GM18499 (cell line): ENCODE measurements at regions not wholly inside any gene's neighbourhood (a gene's known extent, or its start where the extent isn't known, plus 50 kb on each side); places are given as distances from the start of the nearest gene placed in this dataset.

ENCODE experiments used
- ATAC-seq: cut with Tn5 transposase; IDR thresholded peaks from one replicate; pipeline ENCODE4 v1.9.1; 2021; ENCODE audit warnings: moderate number of reproducible peaks; ENCODE audit not compliant: insufficient read depth, unreplicated experiment

DNA sequence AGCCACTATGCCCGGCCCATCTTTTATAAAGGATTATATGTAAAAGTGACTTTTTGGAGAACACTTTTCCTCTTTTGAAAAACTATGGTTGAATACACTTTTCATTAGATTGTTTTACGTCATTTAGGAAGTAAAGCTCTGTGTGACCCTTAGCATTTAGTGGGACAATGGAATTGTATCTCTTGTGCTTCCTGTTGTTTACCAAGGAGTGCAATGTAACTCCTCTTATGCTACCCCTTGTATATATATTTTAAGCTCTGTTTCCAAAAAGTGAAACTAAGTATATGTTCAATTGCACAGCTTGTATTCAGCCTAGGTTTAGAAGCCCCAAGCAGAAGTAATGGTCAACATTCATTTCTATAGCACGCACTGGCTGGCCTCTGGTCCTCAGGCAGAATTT lies 183.1 kb upstream of the CITED2 start:
- no peak for ATAC-seq

DNA sequence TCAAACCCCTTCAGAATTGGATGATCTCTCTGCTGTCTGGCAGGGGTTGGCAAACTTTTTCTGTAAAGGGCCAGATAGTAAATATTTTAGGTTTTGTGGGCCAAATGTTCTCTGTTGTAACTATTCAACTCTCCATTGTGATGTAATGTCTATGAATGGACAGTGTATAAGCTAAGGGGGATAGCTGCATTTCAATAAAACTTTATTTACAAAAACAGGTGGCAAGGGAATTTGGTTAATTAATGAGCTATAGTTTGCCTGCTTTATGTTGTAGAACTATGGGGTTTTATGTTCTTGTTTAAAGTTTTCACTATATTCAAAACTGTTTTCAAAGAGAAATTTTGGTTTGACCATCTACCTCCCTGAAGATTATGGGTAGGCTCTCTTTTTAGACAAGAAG lies 182.1 kb upstream of the CITED2 start:
- no peak for ATAC-seq

DNA sequence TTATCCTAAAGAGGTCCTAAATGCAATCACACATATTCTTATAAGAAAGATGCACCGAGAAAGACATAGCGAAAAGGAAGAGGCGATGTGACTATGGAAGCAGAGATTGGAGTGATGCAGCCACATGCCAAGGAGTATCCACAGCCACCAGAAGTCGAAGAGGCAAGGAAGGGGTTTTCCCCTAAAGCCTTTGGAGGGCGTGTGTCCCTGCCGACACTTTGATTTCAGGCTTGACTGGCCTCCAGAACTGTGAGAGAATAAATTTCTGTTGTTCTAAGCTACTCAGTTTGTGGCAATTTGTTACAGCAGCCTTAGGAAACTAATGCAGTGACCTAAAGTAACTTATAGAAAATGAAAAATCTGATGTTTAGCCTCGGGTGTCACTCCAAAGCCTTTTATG lies 179.5 kb upstream of the CITED2 start:
- ATAC-seq, result no peak

GRCh38 chr6:139551376-139551775 lies 176.9 kb upstream of the CITED2 start:
- ATAC-seq, result no peak

GRCh38 chr6:139550361-139550760 lies 175.9 kb upstream of the CITED2 start:
- no peak for ATAC-seq

DNA sequence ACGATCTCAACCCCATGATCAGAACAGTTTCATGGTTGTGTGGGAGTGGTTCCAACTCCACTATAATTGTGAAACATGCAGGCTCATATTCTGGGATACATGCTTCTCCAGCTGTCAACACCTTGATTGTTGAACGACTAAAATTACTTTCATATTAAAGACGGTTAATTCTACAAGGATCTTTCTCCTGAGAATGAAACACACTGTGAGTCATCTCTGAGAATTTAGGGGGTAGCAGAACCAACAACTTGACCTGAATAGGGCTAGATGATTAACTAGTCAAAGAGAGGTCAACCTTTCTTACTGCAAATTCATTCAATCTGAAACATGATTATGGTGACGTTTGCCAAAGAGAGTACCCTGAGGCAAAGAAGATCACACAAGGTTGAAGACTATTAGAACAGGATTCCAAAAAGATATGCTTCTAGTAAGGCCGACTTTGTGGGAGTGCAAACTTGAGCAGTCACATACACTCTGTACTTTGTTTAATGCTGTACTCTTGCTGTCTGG lies 175.2 kb upstream of the CITED2 start:
- ATAC-seq, result no peak

DNA sequence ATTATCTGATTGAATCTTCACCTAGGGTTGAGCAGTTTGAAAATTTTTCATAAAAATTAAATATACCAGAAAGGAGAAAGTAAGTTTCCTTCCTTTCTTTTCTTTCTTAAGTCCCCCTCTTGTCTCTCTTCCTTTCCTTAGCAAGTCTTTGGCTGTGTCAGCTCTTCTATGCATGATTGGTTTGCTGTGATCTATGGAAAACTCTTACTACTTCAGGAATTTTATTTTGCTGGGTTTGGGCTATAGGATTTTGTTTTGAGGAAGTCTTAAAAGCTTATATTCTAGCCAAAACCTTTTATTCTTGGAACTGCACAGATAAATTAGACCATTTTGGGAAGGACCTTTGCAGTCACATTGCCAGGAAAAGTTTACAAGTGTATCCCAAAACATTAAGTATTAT lies 173.4 kb upstream of the CITED2 start:
- no peak for ATAC-seq

DNA sequence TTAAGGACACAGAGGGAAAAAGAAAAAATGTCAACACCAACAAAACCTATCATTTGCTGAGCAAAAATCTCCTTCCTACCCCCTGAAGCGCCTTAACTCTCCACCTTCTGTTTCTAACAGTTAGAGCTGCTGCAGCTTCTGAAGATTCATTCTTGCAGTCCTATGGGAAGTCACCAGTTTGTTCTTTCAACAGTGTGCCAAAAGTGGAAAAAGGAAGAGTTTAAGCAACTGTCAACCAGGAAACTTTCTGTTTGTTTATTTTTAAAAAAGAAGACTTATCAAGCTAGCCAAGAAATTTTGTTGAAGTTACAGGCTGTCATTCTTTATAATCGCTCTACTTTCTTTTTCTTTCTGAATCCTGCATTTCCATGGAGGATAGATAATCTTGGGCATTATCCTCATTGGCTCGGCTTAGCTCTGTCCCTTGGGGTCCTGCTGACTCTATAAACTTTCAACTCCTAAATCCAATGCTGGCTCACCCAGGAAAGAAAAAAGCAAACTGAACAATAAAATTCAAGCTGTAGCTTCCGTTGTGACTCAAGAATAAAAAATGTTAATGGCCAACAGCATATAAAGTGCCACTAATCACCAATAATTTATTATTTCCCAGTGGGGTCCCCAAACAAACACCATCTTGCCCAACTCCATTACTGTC lies 172.8 kb upstream of the CITED2 start:
- ATAC-seq, result no peak

GRCh38 chr6:139546106-139546472 lies 171.6 kb upstream of the CITED2 start:
- no peak for ATAC-seq

- ATAC-seq, result no peak
Measured at GRCh38 chr6:139545206-139546105, 171.0 kb upstream of the CITED2 start.

GRCh38 chr6:139544701-139545057 lies 170.2 kb upstream of the CITED2 start:
- no peak for ATAC-seq

DNA sequence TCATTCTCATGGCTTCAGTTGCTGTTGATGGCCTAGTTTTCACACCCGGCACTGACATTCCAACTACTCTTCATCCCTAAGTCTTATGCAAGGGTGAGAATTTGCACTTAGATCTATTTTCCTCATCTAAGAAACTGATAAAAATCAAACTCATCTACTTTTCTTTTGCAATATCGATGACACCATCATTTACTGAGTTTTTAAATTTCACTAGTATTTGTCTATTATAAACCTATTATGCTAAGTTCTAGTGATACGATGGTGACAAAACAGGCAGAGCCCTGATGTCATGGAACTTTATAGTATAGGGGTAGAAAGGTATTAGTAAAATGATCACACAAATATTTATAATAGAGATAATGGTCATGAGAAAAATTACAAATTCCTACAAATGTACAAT lies 167.9 kb upstream of the CITED2 start:
- no peak for ATAC-seq

GRCh38 chr6:139540894-139541293 lies 166.4 kb upstream of the CITED2 start:
- no peak for ATAC-seq

DNA sequence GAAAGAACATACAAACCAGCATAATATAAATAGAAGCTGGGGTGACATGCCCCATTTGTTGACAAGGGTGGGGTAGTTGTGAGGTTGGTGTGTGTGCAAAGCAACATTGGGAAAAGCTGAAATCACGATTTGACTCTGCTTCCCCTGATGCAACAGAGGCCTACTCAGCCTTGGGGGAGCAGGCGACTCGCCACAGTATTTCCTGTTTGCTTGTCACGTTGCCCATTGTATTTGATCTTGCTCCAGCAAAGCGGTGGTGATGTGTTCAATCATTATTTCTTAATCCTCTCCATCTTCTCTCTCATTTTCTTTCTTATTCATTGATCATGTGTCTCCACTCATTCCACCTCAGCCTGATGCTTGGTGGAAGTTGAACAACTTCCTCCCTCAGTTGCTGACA lies 165.8 kb upstream of the CITED2 start:
- ATAC-seq, result peak; percentile 58

GRCh38 chr6:139539852-139540251 lies 165.4 kb upstream of the CITED2 start:
- ATAC-seq, result peak; percentile 19

- ATAC-seq, result no peak
Measured at GRCh38 chr6:139538366-139538765, 163.9 kb upstream of the CITED2 start.

DNA sequence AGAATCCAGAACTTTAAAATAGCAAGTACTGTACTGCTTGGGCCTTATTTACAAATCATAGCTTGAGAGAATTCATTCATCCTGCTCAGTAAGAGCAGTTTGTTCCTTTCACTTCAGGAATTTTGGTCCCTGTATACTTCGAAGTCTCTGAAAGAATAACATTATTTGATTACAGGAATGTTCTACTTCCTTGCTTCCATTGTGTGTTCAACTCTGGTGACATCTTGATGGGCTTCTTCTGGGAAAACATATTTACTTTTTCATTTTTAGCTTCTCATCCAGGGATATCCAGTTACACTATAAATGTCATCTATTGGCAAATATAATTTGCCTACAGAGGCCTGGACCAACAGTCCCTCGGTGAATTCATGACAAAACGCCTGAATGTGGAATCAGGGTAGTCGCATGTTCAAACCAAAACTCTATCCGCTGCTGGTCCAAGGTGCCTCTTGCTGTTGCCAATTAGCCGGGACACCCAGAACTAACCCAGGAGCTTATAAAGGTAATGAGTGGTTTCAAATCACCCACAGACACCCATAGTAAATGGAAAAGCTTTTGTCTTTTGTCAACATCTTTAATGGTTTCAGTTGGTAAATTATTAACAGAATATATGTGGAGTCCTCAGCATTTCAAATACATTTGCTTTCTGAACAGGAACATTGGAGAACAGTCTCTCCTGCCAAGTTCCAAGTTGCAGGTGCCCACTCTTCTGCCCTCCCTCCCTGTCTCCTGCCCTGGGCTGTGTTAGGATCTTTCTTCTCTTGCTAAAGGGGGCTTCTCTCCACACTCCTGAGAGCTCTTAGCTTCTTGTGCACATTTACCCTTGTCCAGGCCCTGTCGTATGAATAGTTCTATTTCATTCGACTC lies 162.5 kb upstream of the CITED2 start:
- ATAC-seq, result no peak

GRCh38 chr6:139534472-139535115 lies 160.1 kb upstream of the CITED2 start:
- ATAC-seq, result no peak

- ATAC-seq, result no peak
Measured at GRCh38 chr6:139533573-139534471, 159.4 kb upstream of the CITED2 start.
